ENCODE measurements at regions not wholly inside any gene's neighbourhood (a gene's known extent, or its start where the extent isn't known, plus 50 kb on each side); places are given as distances from the start of the nearest gene placed in this dataset.

DNA sequence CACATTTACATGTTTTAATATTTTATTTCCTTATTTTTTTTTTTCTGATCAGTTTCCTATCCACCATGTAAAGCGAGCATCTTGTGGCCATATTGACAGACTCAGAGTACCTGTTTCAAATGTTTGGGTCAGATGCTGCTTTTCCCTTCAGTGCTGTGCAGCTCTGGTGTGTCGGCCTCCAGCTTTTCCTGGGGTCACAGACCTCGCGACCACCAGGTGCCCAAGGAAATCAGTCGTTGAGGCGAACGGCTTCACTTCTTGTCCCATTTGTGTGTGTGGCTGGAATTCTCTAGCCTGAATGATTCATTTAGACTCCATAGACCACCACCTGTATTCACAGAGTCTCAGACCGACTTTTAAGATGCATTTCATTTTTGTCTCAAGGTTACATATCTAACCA is 166.9 kb upstream of the SPRY4 start:
- TF ChIP-seq ZNF70 (CRISPR knock-in tag; IDR thresholded peaks at IDR 0.05) (no peak), PPARA (CRISPR knock-in tag; IDR thresholded peaks at IDR 0.05; ENCODE audit: borderline replicate concordance) (no peak), TOX (CRISPR knock-in tag; IDR thresholded peaks at IDR 0.05; ENCODE audit: borderline replicate concordance) (no peak), CSRNP3 (CRISPR knock-in tag; IDR thresholded peaks at IDR 0.05) (no peak), RARB (CRISPR knock-in tag; IDR thresholded peaks at IDR 0.05) (no peak), ZNF8 (CRISPR knock-in tag; IDR thresholded peaks at IDR 0.05) (no peak)

All from SK-N-SH treated with all-trans-retinoic acid at 6 μM for 48 hours (cell line).